Upper lobe of left lung (tissue), 6 donors: ENCODE measurements at regions not wholly inside any gene's neighbourhood (a gene's known extent, or its start where the extent isn't known, plus 50 kb on each side); places are given as distances from the start of the nearest gene placed in this dataset.

Source experiments
- ATAC-seq, 2 donors: fragments of 200-7000 bp; cut with Tn5 transposase; one replicate each; pipeline ENCODE4 v1.9.1; 2022; ENCODE audit warnings: mild to moderate bottlenecking in 2 of 2, moderate library complexity in 2 of 2; ENCODE audit not compliant: low FRiP score in 2 of 2
- DNase-seq, 2 donors: peaks; one replicate each; pipeline ENCODE4 v3.0.0-alpha.2; 2019 to 2020
- H3K27ac ChIP-seq, 4 donors: fragments of 200-600 bp; sonication (generic); one replicate each; pipeline ENCODE4 v1.5.1; 2016 to 2019
- H3K27me3 ChIP-seq, 4 donors: fragments of 200-600 bp; sonication (generic); one replicate each; pipeline ENCODE4 v1.5.1; 2017 to 2019
- H3K36me3 ChIP-seq, 4 donors: fragments of 200-600 bp; sonication (generic); one replicate each; pipeline ENCODE4 v1.5.1; 2016 to 2019
- H3K4me1 ChIP-seq, 4 donors: fragments of 200-600 bp; sonication (generic); one replicate each; pipeline ENCODE4 v1.5.1; 2018 to 2019
- H3K4me3 ChIP-seq, 4 donors: fragments of 200-600 bp; sonication (generic); one replicate each; pipeline ENCODE4 v1.5.1; 2017 to 2019; ENCODE audit warnings: mild to moderate bottlenecking in 2 of 4, moderate library complexity in 1 of 4
- H3K9me3 ChIP-seq, 4 donors: fragments of 200-600 bp; sonication (generic); one replicate each; pipeline ENCODE4 v1.5.1; 2018 to 2019
- EP300 ChIP-seq, 4 donors: sonication (generic); formaldehyde crosslinking; IDR thresholded peaks; one replicate each; pipeline ENCODE4 v1.5.1; 2017; ENCODE audit warnings: antibody characterized with exemption in 4 of 4, control low read depth in 2 of 4
- POLR2A ChIP-seq, 4 donors: fragments of 450-650 bp; IDR thresholded peaks; one replicate each; pipeline ENCODE4 v1.5.1; 2016 to 2017; ENCODE audit warnings: antibody characterized with exemption in 4 of 4, mild to moderate bottlenecking in 2 of 4
- POLR2AphosphoS5 ChIP-seq, 2 donors: sonication (generic); formaldehyde crosslinking; IDR thresholded peaks; one replicate each; pipeline ENCODE4 v1.5.1; 2017; ENCODE audit warnings: antibody characterized with exemption in 2 of 2
- WGBS, 2 donors: methylation state at CpG; one replicate each; pipeline ENCODE4 v1.1.5; 2017 to 2018; 5-methylcytosine and 5-hydroxymethylcytosine counted together
- TF ChIP-seq, protein P1 (sequence below), 6 experiments: fragments of 450-650 bp in 4 of 6; fragments of 200-600 bp in 2 of 6; sonication (generic) in 2 of 6; IDR thresholded peaks; one replicate each; pipeline ENCODE4 v1.5.1; 2016 to 2019; ENCODE audit warnings: antibody characterized with exemption in 6 of 6
- donor health status: DM: no; HTN: no; CAD: no; lungs with moderate emphysema.
- donor health status: DM: no; HTN: yes; CAD: no; lungs with severe emphysema.

DNA sequence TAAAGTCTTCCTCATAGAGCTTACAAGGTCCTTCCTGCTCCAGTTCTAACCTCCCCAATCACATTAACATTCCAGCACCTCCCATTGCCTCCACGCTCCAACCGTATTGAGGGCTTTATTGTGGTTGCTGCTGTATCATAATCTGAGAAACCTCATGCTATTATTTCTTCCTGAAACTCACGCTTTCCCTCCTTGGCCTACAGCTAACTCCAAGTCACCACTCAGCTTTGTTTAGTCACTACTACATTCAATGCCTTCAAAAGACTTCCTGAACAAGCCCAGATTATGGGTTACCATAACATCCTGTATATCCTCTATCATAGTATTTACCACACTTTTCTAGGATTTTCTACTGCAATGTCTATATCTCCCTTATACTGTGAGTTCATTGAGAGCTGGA, 230.4 kb downstream of the IKZF2 start:
- ATAC-seq (no peak), DNase-seq (no peak)
- Histone ChIP-seq H3K27ac (no peak overlapping the region), H3K9me3 (no peaks in the 10 kb centered on the region), H3K4me3 (no peak overlapping the region), H3K4me1 (no peaks in the 10 kb centered on the region), H3K27me3 (no peaks in the 10 kb centered on the region), H3K36me3 (no peaks in the 10 kb centered on the region)
- TF ChIP-seq POLR2A (IDR thresholded peaks at IDR 0.05) (no peak), EP300 (IDR thresholded peaks at IDR 0.05) (no peak), POLR2AphosphoS5 (IDR thresholded peaks at IDR 0.05) (no peak)
- TF ChIP-seq, protein P1, sequence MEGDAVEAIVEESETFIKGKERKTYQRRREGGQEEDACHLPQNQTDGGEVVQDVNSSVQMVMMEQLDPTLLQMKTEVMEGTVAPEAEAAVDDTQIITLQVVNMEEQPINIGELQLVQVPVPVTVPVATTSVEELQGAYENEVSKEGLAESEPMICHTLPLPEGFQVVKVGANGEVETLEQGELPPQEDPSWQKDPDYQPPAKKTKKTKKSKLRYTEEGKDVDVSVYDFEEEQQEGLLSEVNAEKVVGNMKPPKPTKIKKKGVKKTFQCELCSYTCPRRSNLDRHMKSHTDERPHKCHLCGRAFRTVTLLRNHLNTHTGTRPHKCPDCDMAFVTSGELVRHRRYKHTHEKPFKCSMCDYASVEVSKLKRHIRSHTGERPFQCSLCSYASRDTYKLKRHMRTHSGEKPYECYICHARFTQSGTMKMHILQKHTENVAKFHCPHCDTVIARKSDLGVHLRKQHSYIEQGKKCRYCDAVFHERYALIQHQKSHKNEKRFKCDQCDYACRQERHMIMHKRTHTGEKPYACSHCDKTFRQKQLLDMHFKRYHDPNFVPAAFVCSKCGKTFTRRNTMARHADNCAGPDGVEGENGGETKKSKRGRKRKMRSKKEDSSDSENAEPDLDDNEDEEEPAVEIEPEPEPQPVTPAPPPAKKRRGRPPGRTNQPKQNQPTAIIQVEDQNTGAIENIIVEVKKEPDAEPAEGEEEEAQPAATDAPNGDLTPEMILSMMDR (IDR thresholded peaks at IDR 0.05), result no peak
- WGBS, 2 donors, result 74 to 81% methylated on average over 3 of the region's 3 CpGs

DNA sequence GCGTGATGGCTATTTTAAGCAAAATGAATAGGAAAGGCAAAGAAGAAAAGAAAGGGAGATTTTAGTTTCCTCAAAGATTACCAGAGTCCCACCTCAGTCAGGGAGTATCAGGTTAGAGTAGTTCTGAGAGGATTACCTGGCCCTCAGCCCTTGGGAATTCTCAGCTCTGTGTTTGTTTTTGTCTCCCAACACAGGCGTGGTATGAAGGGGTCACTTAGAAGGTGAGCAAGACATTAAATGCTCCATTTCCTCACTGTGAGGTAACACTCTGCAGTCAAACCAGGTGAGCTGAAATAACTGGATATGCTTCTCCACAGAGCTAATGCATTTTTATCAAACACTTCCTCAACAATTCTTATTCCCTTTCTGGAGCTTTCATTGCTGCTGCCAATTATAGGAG, 232.2 kb downstream of the IKZF2 start:
- no peak for TF ChIP-seq POLR2A (IDR thresholded peaks at IDR 0.05)
- no peak for TF ChIP-seq EP300 (IDR thresholded peaks at IDR 0.05)
- TF ChIP-seq POLR2AphosphoS5 (IDR thresholded peaks at IDR 0.05), result no peak
- TF ChIP-seq, protein P1 (IDR thresholded peaks at IDR 0.05), result no peak
- no peak for ATAC-seq
- Histone ChIP-seq H3K4me1 (no peaks in the 10 kb centered on the region), H3K4me3 (no peak overlapping the region), H3K9me3 (no peaks in the 10 kb centered on the region), H3K36me3 (no peaks in the 10 kb centered on the region), H3K27ac (no peak overlapping the region), H3K27me3 (no peaks in the 10 kb centered on the region)
- 62 to 64% methylated on average over 2 of the region's 2 CpGs for WGBS, 2 donors
- DNase-seq, result no peak

DNA sequence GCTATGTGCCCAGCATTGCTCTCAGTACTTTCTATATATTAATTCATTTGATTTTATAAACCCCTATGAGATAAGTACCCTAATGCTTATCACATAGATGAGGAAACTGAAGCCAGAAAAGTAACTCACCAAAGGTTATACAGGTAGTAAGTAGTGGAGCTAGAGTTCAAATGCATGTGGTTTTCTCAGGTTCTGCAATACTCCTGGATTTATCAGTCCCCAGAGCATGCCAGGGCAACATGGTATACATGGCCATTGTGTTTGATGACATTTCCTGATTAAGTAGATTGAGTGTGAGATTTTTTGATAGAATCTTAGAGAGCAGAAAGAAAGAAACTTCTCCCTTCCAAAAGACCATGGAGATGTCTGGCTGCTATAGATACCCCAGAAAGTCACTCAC, 233.1 kb downstream of the IKZF2 start:
- H3K27ac ChIP-seq, result no peak overlapping the region
- DNase-seq (no peak), ATAC-seq (no peak)
- H3K4me1 ChIP-seq, result no peaks in the 10 kb centered on the region
- no peak for TF ChIP-seq POLR2AphosphoS5 (IDR thresholded peaks at IDR 0.05)
- no peak for TF ChIP-seq POLR2A (IDR thresholded peaks at IDR 0.05)
- no peak for TF ChIP-seq EP300 (IDR thresholded peaks at IDR 0.05)
- TF ChIP-seq, protein P1 (IDR thresholded peaks at IDR 0.05), result no peak
- no peak overlapping the region for H3K4me3 ChIP-seq
- no peaks in the 10 kb centered on the region for H3K9me3 ChIP-seq
- no peaks in the 10 kb centered on the region for H3K36me3 ChIP-seq
- no peaks in the 10 kb centered on the region for H3K27me3 ChIP-seq

DNA sequence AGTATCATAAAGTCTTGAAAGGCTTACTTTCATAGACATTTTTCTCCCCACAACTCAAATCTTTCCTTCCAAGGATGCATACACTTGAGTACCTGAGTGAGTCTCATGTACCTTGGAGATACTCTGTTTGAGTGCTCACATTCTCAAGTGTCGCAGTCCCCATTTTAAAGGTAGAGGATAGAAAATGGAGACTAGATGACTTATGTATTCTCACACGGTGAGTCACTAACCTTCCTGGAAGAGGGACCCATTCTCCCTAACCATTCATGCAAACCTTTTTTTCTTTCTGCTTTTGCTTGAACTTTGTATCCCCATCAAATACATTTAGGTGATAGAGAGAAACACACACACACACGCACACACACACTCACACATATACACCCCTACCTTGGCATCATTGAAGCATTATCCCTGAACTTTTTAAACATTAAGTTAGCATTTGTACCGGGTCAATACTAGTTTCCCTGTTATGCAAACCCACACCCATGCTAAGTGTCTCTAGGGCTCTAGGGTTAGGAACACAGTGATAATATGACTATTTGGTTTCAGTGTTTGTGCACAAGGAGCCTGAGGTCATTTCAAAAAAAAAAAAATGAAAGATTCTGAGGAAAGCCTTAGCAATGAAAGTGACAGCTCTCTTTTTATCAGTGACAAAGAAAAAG, 236.2 kb downstream of the IKZF2 start:
- WGBS, 2 donors, result 77 to 79% methylated on average over 4 of the region's 4 CpGs
- TF ChIP-seq POLR2AphosphoS5 (IDR thresholded peaks at IDR 0.05) (no peak), POLR2A (IDR thresholded peaks at IDR 0.05) (no peak), EP300 (IDR thresholded peaks at IDR 0.05) (no peak)
- TF ChIP-seq, protein P1 (IDR thresholded peaks at IDR 0.05), result no peak
- Histone ChIP-seq H3K27me3 (no peaks in the 10 kb centered on the region), H3K9me3 (no peaks in the 10 kb centered on the region), H3K27ac (no peak overlapping the region), H3K4me1 (no peaks in the 10 kb centered on the region), H3K4me3 (no peak overlapping the region), H3K36me3 (no peaks in the 10 kb centered on the region)
- no peak for DNase-seq
- no peak for ATAC-seq

DNA sequence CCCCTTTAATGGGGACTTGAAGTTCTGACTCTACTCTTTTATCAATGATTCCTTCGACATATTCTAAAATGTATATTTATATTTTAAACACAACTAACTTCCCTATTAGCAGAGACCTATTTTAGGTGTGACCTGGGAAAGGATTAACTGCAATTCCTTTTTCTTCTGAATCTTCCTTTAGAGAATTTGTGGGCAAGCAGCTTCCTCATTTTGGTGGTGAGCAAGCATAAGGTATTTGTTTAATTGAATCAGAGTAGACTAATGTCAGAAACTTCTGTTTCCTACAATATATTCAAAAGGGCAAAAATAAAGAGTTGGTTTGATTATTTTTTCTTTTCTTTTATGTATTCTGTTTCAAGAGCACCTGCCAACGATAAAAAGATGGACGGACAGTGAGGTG, 237.0 kb downstream of the IKZF2 start:
- no peaks in the 10 kb centered on the region for H3K27me3 ChIP-seq
- no peaks in the 10 kb centered on the region for H3K4me1 ChIP-seq
- no peak for ATAC-seq
- no peak for TF ChIP-seq POLR2A (IDR thresholded peaks at IDR 0.05)
- no peak for TF ChIP-seq POLR2AphosphoS5 (IDR thresholded peaks at IDR 0.05)
- TF ChIP-seq EP300 (IDR thresholded peaks at IDR 0.05), result no peak
- DNase-seq, result no peak
- H3K27ac ChIP-seq, result no peak overlapping the region
- no peak overlapping the region for H3K4me3 ChIP-seq
- no peaks in the 10 kb centered on the region for H3K36me3 ChIP-seq
- WGBS, 2 donors, result 55 to 61% methylated on average over 3 of the region's 3 CpGs
- no peaks in the 10 kb centered on the region for H3K9me3 ChIP-seq
